GM23338 (cell line): ENCODE measurements at regions not wholly inside any gene's neighbourhood (a gene's known extent, or its start where the extent isn't known, plus 50 kb on each side); places are given as distances from the start of the nearest gene placed in this dataset.
"Not testable (repeated sequence)": the region's sequence is repeated elsewhere in the genome, so short reads cannot be mapped to it uniquely, and the experiment has no call there.

Experiments
- ATAC-seq: fragments of 200-7000 bp; cut with Tn5 transposase; 3 replicates; pipeline ENCODE4 v1.9.1; 2020
- DNase-seq: peaks from one replicate; pipeline ENCODE4 v3.0.0-alpha.2; 2015; ENCODE audit warnings: low spot score
- H2AFZ ChIP-seq: fragments of 200-600 bp; sonication (generic); 2 replicates; pipeline ENCODE4 v1.8.0; 2016; ENCODE audit warnings: antibody characterized with exemption, mild to moderate bottlenecking, moderate library complexity
- H3F3A ChIP-seq: fragments of 200-600 bp; sonication (generic); replicated peaks from 2 replicates; pipeline ENCODE4 v1.8.0; 2017; ENCODE audit warnings: antibody characterized with exemption, mixed run types, low read depth
- H3K27ac ChIP-seq: fragments of 200-600 bp; sonication (generic); 2 replicates; pipeline ENCODE4 v1.6.1; 2016; ENCODE audit warnings: low read depth
- H3K27me3 ChIP-seq: fragments of 200-600 bp; sonication (generic); 2 replicates; pipeline ENCODE4 v1.8.0; 2016; ENCODE audit warnings: mild to moderate bottlenecking, mixed run types, moderate library complexity; ENCODE audit not compliant: insufficient read depth
- H3K36me3 ChIP-seq: fragments of 200-600 bp; sonication (generic); 2 replicates; pipeline ENCODE4 v1.8.0; 2016; ENCODE audit warnings: mild to moderate bottlenecking; ENCODE audit not compliant: insufficient read depth
- H3K4me1 ChIP-seq: fragments of 200-600 bp; sonication (generic); 2 replicates; pipeline ENCODE4 v1.8.0; 2016; ENCODE audit warnings: mild to moderate bottlenecking, moderate library complexity; ENCODE audit not compliant: insufficient read depth
- H3K4me2 ChIP-seq: fragments of 200-600 bp; sonication (generic); 2 replicates; pipeline ENCODE4 v1.7.1; 2017; ENCODE audit warnings: mixed run types
- H3K4me3 ChIP-seq: fragments of 200-600 bp; sonication (generic); 2 replicates; pipeline ENCODE4 v1.6.1; 2016; ENCODE audit warnings: mixed run types
- H3K79me2 ChIP-seq: fragments of 200-600 bp; sonication (generic); replicated peaks from 2 replicates; pipeline ENCODE4 v1.8.0; 2017; ENCODE audit warnings: mild to moderate bottlenecking; ENCODE audit not compliant: insufficient read depth
- H3K9me2 ChIP-seq: fragments of 200-600 bp; sonication (generic); 2 replicates; pipeline ENCODE4 v1.8.0; 2017; ENCODE audit not compliant: insufficient read depth
- H4K20me1 ChIP-seq: fragments of 200-600 bp; sonication (generic); replicated peaks from 2 replicates; pipeline ENCODE4 v1.8.0; 2017; ENCODE audit warnings: mild to moderate bottlenecking; ENCODE audit not compliant: insufficient read depth
- H3K27ac Mint-ChIP-seq: 2 replicates; pipeline ENCODE4 v1.8.0; 2020; ENCODE audit warnings: inconsistent platforms, mild to moderate bottlenecking, moderate library complexity, mixed read lengths
- H3K27me3 Mint-ChIP-seq: 3 replicates; pipeline ENCODE4 v1.8.0; 2022; ENCODE audit warnings: low read depth, mild to moderate bottlenecking, moderate library complexity, mixed read lengths, inconsistent platforms; ENCODE audit not compliant: insufficient read depth, poor library complexity
- H3K36me3 Mint-ChIP-seq: 3 replicates; pipeline ENCODE4 v1.8.0; 2021; ENCODE audit warnings: low read depth, mild to moderate bottlenecking, inconsistent platforms, moderate library complexity, mixed read lengths
- H3K4me1 Mint-ChIP-seq: 3 replicates; pipeline ENCODE4 v1.8.0; 2020; ENCODE audit warnings: mild to moderate bottlenecking, inconsistent platforms, mixed read lengths
- H3K4me3 Mint-ChIP-seq: 3 replicates; pipeline ENCODE4 v1.8.0; 2021; ENCODE audit warnings: moderate library complexity, mild to moderate bottlenecking, inconsistent platforms, mixed read lengths
- H3K9me3 Mint-ChIP-seq: 3 replicates; pipeline ENCODE4 v1.8.0; 2020; ENCODE audit warnings: moderate library complexity, mild to moderate bottlenecking, inconsistent platforms, mixed read lengths
- CREB1 ChIP-seq: fragments of 250-450 bp; sonication (Bioruptor Pico); IDR thresholded peaks from 2 replicates; pipeline ENCODE4 v1.5.0; 2020; ENCODE audit warnings: low read depth, mild to moderate bottlenecking, moderate library complexity
- ETS1 ChIP-seq: IDR thresholded peaks from 2 replicates; pipeline ENCODE4 v1.6.1; 2016; ENCODE audit warnings: antibody characterized with exemption
- EZH2 ChIP-seq: fragments of 200-600 bp; sonication (generic); IDR thresholded peaks from one replicate; pipeline ENCODE4 v1.8.0; 2017; ENCODE audit warnings: antibody characterized with exemption, mild to moderate bottlenecking, low read depth; ENCODE audit not compliant: unreplicated experiment
- EZH2phosphoT487 ChIP-seq: fragments of 200-600 bp; sonication (generic); IDR thresholded peaks from one replicate; pipeline ENCODE4 v1.8.1; 2018; ENCODE audit warnings: antibody characterized with exemption; ENCODE audit not compliant: unreplicated experiment
- NANOG ChIP-seq: IDR thresholded peaks from 2 replicates; pipeline ENCODE4 v1.6.1; 2016; ENCODE audit warnings: antibody characterized with exemption, borderline replicate concordance
- STAT1 ChIP-seq: IDR thresholded peaks from one replicate; pipeline ENCODE4 v1.6.1; 2016; ENCODE audit warnings: antibody characterized with exemption; ENCODE audit not compliant: unreplicated experiment
- ZNF114 ChIP-seq: fragments of 250-450 bp; sonication (Bioruptor Pico); IDR thresholded peaks from 2 replicates; pipeline ENCODE4 v1.5.0; 2020; ENCODE audit warnings: mild to moderate bottlenecking, moderate library complexity
- ZNF331 ChIP-seq: fragments of 250-450 bp; sonication (Bioruptor Pico); IDR thresholded peaks from 2 replicates; pipeline ENCODE4 v1.5.0; 2020; ENCODE audit warnings: low read depth, mild to moderate bottlenecking, moderate library complexity
- ZNF462 ChIP-seq: fragments of 250-450 bp; sonication (Bioruptor Pico); IDR thresholded peaks from 2 replicates; pipeline ENCODE4 v1.5.0; 2020; ENCODE audit warnings: mild to moderate bottlenecking, moderate library complexity

DNA sequence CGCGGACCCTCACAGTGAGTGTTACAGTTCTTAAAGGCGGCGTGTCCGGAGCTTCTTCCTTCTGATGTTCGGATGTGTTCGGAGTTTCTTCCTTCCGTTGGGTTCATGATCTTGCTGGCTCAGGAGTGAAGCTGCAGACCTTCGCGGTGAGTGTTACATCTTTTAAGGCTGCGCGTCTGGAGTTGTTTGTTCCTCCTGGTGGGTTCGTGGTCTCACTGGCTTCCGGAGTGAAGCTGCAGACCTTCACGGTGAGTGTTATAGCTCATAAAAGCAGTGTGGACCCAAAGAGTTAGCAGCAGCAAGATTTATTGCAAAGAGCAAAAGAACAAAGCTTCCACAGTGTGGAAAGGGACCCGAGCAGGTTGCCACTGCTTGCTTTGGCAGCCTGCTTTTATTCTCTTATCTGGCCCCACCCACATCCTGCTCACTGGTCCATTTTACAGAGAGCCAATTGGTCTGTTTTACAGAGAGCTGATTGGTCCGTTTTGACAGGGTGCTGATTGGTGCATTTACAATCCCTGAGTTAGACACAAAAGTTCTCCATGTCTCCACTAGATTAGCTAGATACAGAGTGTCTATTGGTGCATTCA is 168.3 kb upstream of the ARSJ start:
- H3K79me2 ChIP-seq, H3F3A ChIP-seq, H3K27me3 ChIP-seq, DNase-seq, H3K27ac Mint-ChIP-seq, H3K9me3 Mint-ChIP-seq, ATAC-seq, H3K36me3 ChIP-seq, H3K27me3 Mint-ChIP-seq, H4K20me1 ChIP-seq, H3K9me2 ChIP-seq, H3K27ac ChIP-seq, H3K4me3 Mint-ChIP-seq, H3K4me1 Mint-ChIP-seq, H3K4me1 ChIP-seq, H3K36me3 Mint-ChIP-seq, H3K4me2 ChIP-seq, H3K4me3 ChIP-seq: not testable (repeated sequence)
- H2AFZ ChIP-seq, result peak overlapping the region; percentile 94

DNA sequence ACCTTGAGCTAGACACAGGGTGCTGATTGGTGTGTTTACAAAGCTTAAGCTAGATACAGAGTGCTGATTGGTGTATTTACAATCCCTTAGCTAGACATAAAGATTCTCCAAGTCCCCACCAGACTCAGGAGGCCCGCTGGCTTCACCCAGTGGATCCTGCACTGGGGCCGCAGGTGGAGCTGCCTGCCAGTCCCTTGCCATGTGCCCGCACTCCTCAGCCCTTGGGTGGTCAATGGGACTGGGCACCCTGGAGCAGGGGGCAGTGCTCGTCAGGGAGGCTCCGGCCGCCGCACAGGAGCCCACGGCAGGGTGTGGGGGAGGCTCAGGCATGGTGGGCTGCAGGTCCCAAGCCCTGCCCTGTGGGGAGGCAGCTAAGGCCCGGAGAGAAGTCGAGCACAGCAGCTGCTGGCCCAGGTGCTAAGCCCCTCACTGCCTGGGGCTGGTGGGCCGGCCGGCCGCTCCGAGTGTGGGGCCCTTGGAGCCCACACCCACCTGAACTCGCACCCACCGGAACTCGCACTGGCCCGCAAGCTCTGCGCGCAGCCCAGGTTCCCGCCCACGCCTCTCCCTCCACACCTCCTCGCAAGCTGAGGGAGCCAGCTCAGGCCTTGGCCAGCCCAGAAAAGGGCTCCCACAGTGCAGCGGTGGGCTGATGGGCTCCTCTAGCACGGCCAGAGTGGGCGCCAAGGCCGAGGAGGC is 169.1 kb upstream of the ARSJ start:
- H3K27me3 ChIP-seq, H3K4me2 ChIP-seq, ATAC-seq, H3K4me1 ChIP-seq, H3K9me2 ChIP-seq, H3K4me1 Mint-ChIP-seq, H3K9me3 Mint-ChIP-seq, H3K4me3 ChIP-seq, DNase-seq, H3K27me3 Mint-ChIP-seq, H4K20me1 ChIP-seq, H3K4me3 Mint-ChIP-seq, H2AFZ ChIP-seq, H3K36me3 Mint-ChIP-seq, H3K27ac Mint-ChIP-seq, H3K27ac ChIP-seq, H3F3A ChIP-seq, H3K79me2 ChIP-seq, H3K36me3 ChIP-seq: not testable (repeated sequence)

DNA sequence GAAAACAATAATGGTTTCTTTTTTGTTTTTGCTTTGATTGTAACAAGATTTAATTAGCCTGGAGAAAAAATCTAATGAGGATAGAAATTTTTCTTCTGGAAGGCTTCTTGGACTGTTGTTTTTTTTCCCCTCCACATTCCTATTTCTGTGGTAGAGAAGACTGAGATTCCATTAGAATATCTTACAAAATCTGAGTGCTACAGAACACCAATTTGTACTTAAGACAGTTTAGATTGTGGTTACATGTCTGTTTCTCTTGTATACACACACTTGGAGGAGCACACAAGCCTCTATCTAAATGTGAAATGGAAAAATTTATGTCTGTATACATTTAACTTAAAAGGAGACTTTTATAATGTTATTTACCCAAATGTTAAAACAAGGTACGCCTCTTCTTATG is 176.9 kb upstream of the ARSJ start:
- Histone ChIP-seq H2AFZ (no peak overlapping the region), H4K20me1 (no peaks in the 10 kb centered on the region), H3K79me2 (no peaks in the 10 kb centered on the region), H3K27me3 (no peaks in the 10 kb centered on the region), H3K4me2 (no peak overlapping the region), H3K9me2 (no peaks in the 10 kb centered on the region; the same call in 1 of the 2 replicates), H3K4me1 (no peaks in the 10 kb centered on the region), H3K36me3 (no peaks in the 10 kb centered on the region), H3K27ac (no peak overlapping the region), H3K4me3 (no peak overlapping the region), H3F3A (no peaks in the 10 kb centered on the region)
- H3K27me3 Mint-ChIP-seq, result no peaks in the 10 kb centered on the region
- H3K4me3 Mint-ChIP-seq, result no peak overlapping the region
- DNase-seq, result no peak
- no peak overlapping the region for H3K27ac Mint-ChIP-seq
- H3K9me3 Mint-ChIP-seq, result no peaks in the 10 kb centered on the region
- no peaks in the 10 kb centered on the region for H3K36me3 Mint-ChIP-seq
- H3K4me1 Mint-ChIP-seq, result peaks cover 2% of the 10 kb centered on the region; the same call in 2 of the 3 replicates
- ATAC-seq, result no peak
- TF ChIP-seq ZNF331, result no peak
- no peak for TF ChIP-seq ZNF114 (CRISPR knock-in tag)
- no peak for TF ChIP-seq NANOG
- TF ChIP-seq CREB1 (CRISPR knock-in tag), result no peak
- no peak for TF ChIP-seq EZH2phosphoT487
- TF ChIP-seq ETS1, result no peak
- TF ChIP-seq EZH2, result no peak
- no peak for TF ChIP-seq ZNF462 (CRISPR knock-in tag)
- TF ChIP-seq STAT1, result no peak
